Activated T-cell treated with anti-CD3 and anti-CD28 coated beads, Interleukin-2, amount 50 U/mL, for 72 hours (primary cell): ENCODE measurements at regions not wholly inside any gene's neighbourhood (a gene's known extent, or its start where the extent isn't known, plus 50 kb on each side); places are given as distances from the start of the nearest gene placed in this dataset.

ENCODE experiments used
- ATAC-seq, 2 donors: fragments of 150-1000 bp; cut with Tn5 transposase; replicated peaks in 1 of 2; 2 replicates each; pipeline ENCODE4 v1.10.0; 2021; ENCODE audit warnings: moderate library complexity in 2 of 2, mild to moderate bottlenecking in 1 of 2
- DNase-seq, 2 donors: peaks; one replicate each; pipeline ENCODE4 v3.0.0; 2021 to 2022; ENCODE audit warnings: mixed read lengths in 1 of 2
- H3K27ac Mint-ChIP-seq: one replicate; pipeline ENCODE4 v1.8.0; 2022; ENCODE audit warnings: mild to moderate bottlenecking, moderate library complexity, mixed read lengths
- H3K27me3 Mint-ChIP-seq: one replicate; pipeline ENCODE4 v1.8.0; 2022; ENCODE audit warnings: low read depth, mixed read lengths
- H3K36me3 Mint-ChIP-seq, 2 donors: one replicate each; pipeline ENCODE4 v1.8.0; 2022; ENCODE audit warnings: mixed read lengths in 2 of 2, mild to moderate bottlenecking in 1 of 2; ENCODE audit not compliant: insufficient read depth in 2 of 2
- H3K4me1 Mint-ChIP-seq: one replicate; pipeline ENCODE4 v1.8.0; 2022; ENCODE audit warnings: low read depth, mixed read lengths
- H3K4me3 Mint-ChIP-seq, 2 donors: one replicate each; pipeline ENCODE4 v1.8.0; 2022; ENCODE audit warnings: mild to moderate bottlenecking in 2 of 2, mixed read lengths in 2 of 2, moderate library complexity in 2 of 2
- H3K9me3 Mint-ChIP-seq, 2 donors: one replicate each; pipeline ENCODE4 v1.8.0; 2022; ENCODE audit warnings: mixed read lengths in 2 of 2

GRCh38 chr2:62566847-62567246 is 60.9 kb upstream of the TMEM17 start:
- H3K4me3 Mint-ChIP-seq, result no peak overlapping the region
- peaks cover 5% of the 10 kb centered on the region for H3K4me1 Mint-ChIP-seq
- DNase-seq, result no peak
- no peaks in the 10 kb centered on the region for H3K36me3 Mint-ChIP-seq
- peaks cover 20% of the 10 kb centered on the region for H3K27me3 Mint-ChIP-seq
- no peak for ATAC-seq
- H3K27ac Mint-ChIP-seq, result no peak overlapping the region
- no peaks in the 10 kb centered on the region for H3K9me3 Mint-ChIP-seq

- H3K4me1 Mint-ChIP-seq, result no peaks in the 10 kb centered on the region
- no peaks in the 10 kb centered on the region for H3K36me3 Mint-ChIP-seq
- no peaks in the 10 kb centered on the region for H3K9me3 Mint-ChIP-seq
- H3K27ac Mint-ChIP-seq, result no peak overlapping the region
- DNase-seq, result no peak
- H3K27me3 Mint-ChIP-seq, result peaks cover 19% of the 10 kb centered on the region
- ATAC-seq, result no peak
- H3K4me3 Mint-ChIP-seq, result no peak overlapping the region
Measured at GRCh38 chr2:62565309-62565908, 59.4 kb upstream of the TMEM17 start.

GRCh38 chr2:62564380-62565137 is 58.6 kb upstream of the TMEM17 start:
- Mint-ChIP-seq H3K27me3 (peaks cover 19% of the 10 kb centered on the region), H3K9me3 (no peaks in the 10 kb centered on the region), H3K27ac (no peak overlapping the region), H3K4me1 (no peaks in the 10 kb centered on the region), H3K36me3 (no peaks in the 10 kb centered on the region), H3K4me3 (no peak overlapping the region)
- ATAC-seq (no peak), DNase-seq (no peak)

GRCh38 chr2:62561586-62561985 is 55.6 kb upstream of the TMEM17 start:
- DNase-seq (no peak), ATAC-seq (no peak)
- H3K27ac Mint-ChIP-seq, result no peak overlapping the region
- H3K4me1 Mint-ChIP-seq, result no peaks in the 10 kb centered on the region
- peaks cover 4 to 5% of the 10 kb centered on the region in 2 donors for H3K9me3 Mint-ChIP-seq
- H3K36me3 Mint-ChIP-seq, result no peaks in the 10 kb centered on the region
- no peak overlapping the region for H3K4me3 Mint-ChIP-seq
- peaks cover 22% of the 10 kb centered on the region for H3K27me3 Mint-ChIP-seq

DNA sequence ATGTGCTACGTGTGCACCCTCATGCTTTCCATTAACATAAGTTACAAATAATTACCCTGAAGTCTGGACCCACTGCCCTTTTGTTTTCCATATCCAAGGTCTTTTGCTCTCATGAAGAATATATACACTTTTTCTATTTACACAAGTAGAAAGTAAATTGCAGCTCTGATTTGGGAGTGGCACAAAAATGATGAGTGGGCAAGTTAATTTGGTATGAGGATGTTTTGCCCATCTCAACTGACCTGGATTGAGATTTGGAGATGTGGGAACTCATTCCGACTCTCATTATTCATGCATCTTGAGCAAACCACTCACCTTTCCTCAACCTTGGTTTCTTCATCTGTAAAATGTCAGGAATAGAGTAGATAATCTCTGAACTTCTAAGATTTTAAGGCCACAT is 53.6 kb upstream of the TMEM17 start:
- H3K36me3 Mint-ChIP-seq, result no peaks in the 10 kb centered on the region
- no peak for DNase-seq
- H3K9me3 Mint-ChIP-seq, result peaks cover 4 to 5% of the 10 kb centered on the region in 2 donors
- H3K27ac Mint-ChIP-seq, result no peak overlapping the region
- no peak for ATAC-seq
- H3K4me3 Mint-ChIP-seq, result no peak overlapping the region
- H3K4me1 Mint-ChIP-seq, result no peaks in the 10 kb centered on the region
- H3K27me3 Mint-ChIP-seq, result peaks cover 35% of the 10 kb centered on the region

DNA sequence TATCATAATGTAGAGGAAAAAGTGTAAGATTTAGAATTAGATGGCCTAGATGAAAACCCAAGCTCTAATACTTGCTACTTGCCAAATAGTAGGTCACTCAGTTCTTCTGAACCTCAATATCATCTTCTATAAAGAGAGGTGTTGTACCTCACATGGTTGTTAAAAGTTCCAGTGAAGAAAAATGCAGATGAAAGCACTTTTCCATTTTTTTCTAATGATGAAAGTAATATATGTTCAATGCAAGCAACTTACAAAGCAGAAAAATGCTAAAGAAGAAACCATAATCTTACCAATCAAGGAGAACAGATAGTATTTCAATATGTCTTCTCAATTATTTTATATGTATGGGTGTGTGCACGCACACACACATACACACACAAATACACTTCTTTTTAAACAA is 52.7 kb upstream of the TMEM17 start:
- no peak overlapping the region for H3K4me3 Mint-ChIP-seq
- H3K36me3 Mint-ChIP-seq, result no peaks in the 10 kb centered on the region
- peaks cover 4 to 5% of the 10 kb centered on the region in 2 donors for H3K9me3 Mint-ChIP-seq
- no peak for DNase-seq
- H3K27me3 Mint-ChIP-seq, result peaks cover 43% of the 10 kb centered on the region
- no peak for ATAC-seq
- H3K27ac Mint-ChIP-seq, result no peak overlapping the region
- no peaks in the 10 kb centered on the region for H3K4me1 Mint-ChIP-seq

DNA sequence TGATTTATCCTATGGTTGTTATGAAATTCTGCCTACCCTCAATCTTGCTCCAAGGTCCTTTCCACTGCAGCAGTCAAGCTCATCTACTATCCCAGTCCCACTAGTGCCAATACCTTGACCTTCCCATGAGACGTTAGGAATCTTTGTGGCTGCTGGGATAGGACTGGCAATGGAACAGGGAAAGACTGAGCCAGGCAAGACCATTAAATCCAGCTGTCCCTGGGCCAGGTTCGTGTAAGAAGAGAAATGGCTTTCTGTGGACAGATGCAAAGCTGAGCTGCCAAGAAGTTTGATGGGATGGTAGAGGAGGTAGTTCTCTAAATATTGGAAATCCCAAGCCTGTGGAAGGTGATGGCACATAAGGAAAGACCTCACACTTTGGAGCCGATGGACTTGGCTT is 50.1 kb upstream of the TMEM17 start:
- Mint-ChIP-seq H3K4me3 (no peak overlapping the region), H3K27ac (no peak overlapping the region), H3K36me3 (no peaks in the 10 kb centered on the region), H3K9me3 (peaks cover 4 to 5% of the 10 kb centered on the region in 2 donors), H3K27me3 (peaks cover 44% of the 10 kb centered on the region), H3K4me1 (no peaks in the 10 kb centered on the region)
- DNase-seq, result no peak
- no peak for ATAC-seq
